ENCODE measurements at regions not wholly inside any gene's neighbourhood (a gene's known extent, or its start where the extent isn't known, plus 50 kb on each side); places are given as distances from the start of the nearest gene placed in this dataset.
A peak's percentile ranks its signal among the peaks of the same experiment; 100 is the strongest.

- H3K4me1 ChIP-seq = no peaks in the 10 kb centered on the region
- no peaks in the 10 kb centered on the region for H3K27me3 ChIP-seq
- H3K27ac ChIP-seq = no peak overlapping the region
- no peak overlapping the region for H3K4me3 ChIP-seq
- no peaks in the 10 kb centered on the region for H3K9me3 ChIP-seq
- in situ Hi-C loops (cut with MboI; ENCODE audit: low sequenced_read_pairs in 4 of 4) = no loop called here
- intact Hi-C loops (cut with DNase I; ENCODE audit: low total_unique reads) = no loop called here
- TF ChIP-seq POLR2A (IDR thresholded peaks at IDR 0.05) (no peak), CTCF (IDR thresholded peaks at IDR 0.05 in 4 of 5, conservative IDR thresholded peaks at IDR 0.05 in 1 of 5) (no peak)
- DNase-seq (no peak), ATAC-seq (no peak)
- H3K36me3 ChIP-seq = no peaks in the 10 kb centered on the region
These were observed 143.8 kb upstream of the MAP3K1 start for GRCh38 chr5:56671571-56671970.

- in situ Hi-C loops (cut with MboI; ENCODE audit: low sequenced_read_pairs in 4 of 4) (no loop called here), intact Hi-C loops (cut with DNase I; ENCODE audit: low total_unique reads) (no loop called here)
- no peak for TF ChIP-seq POLR2A (IDR thresholded peaks at IDR 0.05)
- TF ChIP-seq CTCF (IDR thresholded peaks at IDR 0.05 in 4 of 5, conservative IDR thresholded peaks at IDR 0.05 in 1 of 5) = no peak
- DNase-seq = no peak
- H3K4me1 ChIP-seq = no peaks in the 10 kb centered on the region
- no peak overlapping the region for H3K27ac ChIP-seq
- H3K36me3 ChIP-seq = no peaks in the 10 kb centered on the region
- no peak for ATAC-seq
- no peak overlapping the region for H3K4me3 ChIP-seq
- no peaks in the 10 kb centered on the region for H3K9me3 ChIP-seq
- no peaks in the 10 kb centered on the region for H3K27me3 ChIP-seq
These were observed 144.4 kb upstream of the MAP3K1 start for GRCh38 chr5:56670916-56671315.

DNA sequence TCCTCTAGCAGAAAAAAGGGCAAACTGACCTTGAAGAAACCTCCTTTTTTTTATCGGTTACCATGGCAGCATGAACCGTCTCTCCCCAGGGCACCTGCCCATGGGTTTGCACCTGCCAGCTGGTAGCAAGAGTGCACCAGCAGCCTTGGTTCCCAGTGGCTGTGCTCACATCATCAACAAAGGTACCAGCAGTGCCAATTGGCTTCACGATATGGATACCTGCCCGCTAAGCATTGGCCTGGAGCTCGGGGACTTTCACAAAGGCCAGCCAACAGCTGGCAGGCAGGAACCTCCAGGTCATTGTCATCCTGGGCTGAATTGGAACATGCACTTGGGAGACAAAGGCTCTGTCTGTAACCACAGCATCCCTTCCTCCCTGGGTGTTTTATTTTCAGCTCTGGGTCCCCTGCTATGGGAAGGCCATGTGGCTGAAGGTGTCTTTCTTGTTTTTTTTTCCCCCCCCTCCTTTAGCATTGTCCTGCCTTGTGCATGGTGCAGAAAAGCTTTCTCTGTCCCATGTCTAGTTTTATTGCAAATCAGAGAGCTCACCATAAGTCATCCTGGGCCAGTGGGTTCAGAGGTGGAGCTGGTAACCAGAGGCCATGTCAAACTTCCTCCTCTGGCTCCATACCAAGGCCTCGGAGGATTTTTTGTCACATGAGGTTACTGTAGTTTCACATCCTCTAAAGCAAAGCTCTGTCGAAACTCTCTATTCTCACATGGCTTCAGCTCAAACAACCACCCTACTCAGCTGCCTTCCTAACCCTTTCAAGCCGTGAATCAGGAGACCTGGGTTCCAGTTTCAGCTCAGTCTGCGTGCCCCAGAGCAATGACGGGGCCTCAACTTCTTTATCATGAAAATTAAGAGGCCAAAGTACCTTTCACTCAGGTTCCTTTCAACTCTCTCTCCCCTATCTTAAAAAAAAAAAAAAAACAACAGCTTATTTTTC lies 145.5 kb upstream of the MAP3K1 start:
- no peaks in the 10 kb centered on the region for H3K27me3 ChIP-seq
- H3K4me3 ChIP-seq = no peak overlapping the region
- in situ Hi-C loops (cut with MboI; ENCODE audit: low sequenced_read_pairs in 4 of 4) = no loop called here
- no peaks in the 10 kb centered on the region for H3K36me3 ChIP-seq
- DNase-seq = peak; percentile 12 to 40
- TF ChIP-seq CTCF (IDR thresholded peaks at IDR 0.05 in 4 of 5, conservative IDR thresholded peaks at IDR 0.05 in 1 of 5) (no peak), POLR2A (IDR thresholded peaks at IDR 0.05) (no peak)
- no peak overlapping the region for H3K27ac ChIP-seq
- intact Hi-C loops (cut with DNase I; ENCODE audit: low total_unique reads) = no loop called here
- peak in 1 of 2 donors; percentile 58 for ATAC-seq
- no peaks in the 10 kb centered on the region for H3K4me1 ChIP-seq
- H3K9me3 ChIP-seq = no peaks in the 10 kb centered on the region

GRCh38 chr5:56668996-56669395 lies 146.4 kb upstream of the MAP3K1 start:
- in situ Hi-C loops (cut with MboI; ENCODE audit: low sequenced_read_pairs in 4 of 4) = no loop called here
- intact Hi-C loops (cut with DNase I; ENCODE audit: low total_unique reads) = no loop called here
- Histone ChIP-seq H3K4me3 (no peak overlapping the region), H3K27me3 (no peaks in the 10 kb centered on the region), H3K27ac (no peak overlapping the region), H3K36me3 (no peaks in the 10 kb centered on the region), H3K9me3 (no peaks in the 10 kb centered on the region), H3K4me1 (no peaks in the 10 kb centered on the region)
- DNase-seq (no peak), ATAC-seq (no peak)
- TF ChIP-seq CTCF (IDR thresholded peaks at IDR 0.05 in 4 of 5, conservative IDR thresholded peaks at IDR 0.05 in 1 of 5) (no peak), POLR2A (IDR thresholded peaks at IDR 0.05) (no peak)

All from gastrocnemius medialis (tissue), 4 donors.